ENCODE measurements at regions not wholly inside any gene's neighbourhood (a gene's known extent, or its start where the extent isn't known, plus 50 kb on each side); places are given as distances from the start of the nearest gene placed in this dataset.

GRCh38 chr4:23999714-24000469 lies 110.0 kb upstream of the PPARGC1A start:
- CTCF ChIA-PET: no interaction called here
- peak; percentile 7 for DNase-seq

GRCh38 chr4:23993373-23993772 lies 103.5 kb upstream of the PPARGC1A start:
- no peak for DNase-seq
- no peaks in the 10 kb centered on the region for H3K9me2 ChIP-seq (replicated peaks; ENCODE audit: low read length)
- H3K4me1 ChIP-seq (ENCODE audit: insufficient read depth, low read length): no peaks in the 10 kb centered on the region
- H3K4me2 ChIP-seq (ENCODE audit: low read length): no peak overlapping the region
- H3K79me2 ChIP-seq (ENCODE audit: low read length): no peaks in the 10 kb centered on the region
- no peak for ATAC-seq
- H3K4me3 ChIP-seq (ENCODE audit: low read length): no peak overlapping the region
- ChIA-PET CTCF (no interaction called here), POLR2A (ENCODE audit: unreplicated experiment) (no interaction called here)
- no peaks in the 10 kb centered on the region for H4K20me1 ChIP-seq (ENCODE audit: low read length)
- no peak for TF ChIP-seq CTCF (conservative IDR thresholded peaks at IDR 0.05; ENCODE audit: low read depth, low read length)
- BruUV-seq (replicated peaks): no TSS peak
- no peaks in the 10 kb centered on the region for H3F3A ChIP-seq (ENCODE audit: low read length, unreplicated experiment)
- no peaks in the 10 kb centered on the region for H3K36me3 ChIP-seq (ENCODE audit: low read depth, low read length)
- no peak overlapping the region for H3K27ac ChIP-seq (ENCODE audit: low read length)
- no peaks in the 10 kb centered on the region for H3K27me3 ChIP-seq (ENCODE audit: low read length)
- no peaks in the 10 kb centered on the region for H3K9me3 ChIP-seq (ENCODE audit: low read length)
- H3K9ac ChIP-seq (ENCODE audit: low read length): no peak overlapping the region
- H2AFZ ChIP-seq (ENCODE audit: low read length): no peak overlapping the region
- intact Hi-C loops (cut with micrococcal nuclease): no loop called here

More at GRCh38 chr4:23999714-24000469, 110.0 kb upstream of the PPARGC1A start:
- POLR2A ChIA-PET (ENCODE audit: unreplicated experiment): no interaction called here
- Histone ChIP-seq H4K20me1 (ENCODE audit: low read length) (no peaks in the 10 kb centered on the region), H3K4me1 (ENCODE audit: insufficient read depth, low read length) (no peaks in the 10 kb centered on the region), H3K9me3 (ENCODE audit: low read length) (no peaks in the 10 kb centered on the region), H3K79me2 (ENCODE audit: low read length) (no peaks in the 10 kb centered on the region), H3K4me3 (ENCODE audit: low read length) (no peak overlapping the region), H3K4me2 (ENCODE audit: low read length) (no peak overlapping the region), H3F3A (ENCODE audit: low read length, unreplicated experiment) (no peaks in the 10 kb centered on the region), H3K9me2 (replicated peaks; ENCODE audit: low read length) (no peaks in the 10 kb centered on the region), H2AFZ (ENCODE audit: low read length) (no peak overlapping the region), H3K36me3 (ENCODE audit: low read depth, low read length) (no peaks in the 10 kb centered on the region), H3K27ac (ENCODE audit: low read length) (no peak overlapping the region), H3K9ac (ENCODE audit: low read length) (no peak overlapping the region), H3K27me3 (ENCODE audit: low read length) (no peaks in the 10 kb centered on the region)
- TF ChIP-seq EZH2phosphoT487 (IDR thresholded peaks at IDR 0.05; ENCODE audit: borderline replicate concordance, low read length) (no peak), EZH2 (IDR thresholded peaks at IDR 0.05; ENCODE audit: low read length, unreplicated experiment) (no peak), CTCF (conservative IDR thresholded peaks at IDR 0.05; ENCODE audit: low read depth, low read length) (no peak)
- BruUV-seq (replicated peaks): no TSS peak
- intact Hi-C loops (cut with micrococcal nuclease): no loop called here
- ATAC-seq: no peak

GRCh38 chr4:23991444-23991843 lies 101.6 kb upstream of the PPARGC1A start:
- Histone ChIP-seq H3K4me2 (ENCODE audit: low read length) (no peak overlapping the region), H3K9me3 (ENCODE audit: low read length) (no peaks in the 10 kb centered on the region), H3K27ac (ENCODE audit: low read length) (no peak overlapping the region), H3K36me3 (ENCODE audit: low read depth, low read length) (no peaks in the 10 kb centered on the region), H3K9ac (ENCODE audit: low read length) (no peak overlapping the region), H3K4me1 (ENCODE audit: insufficient read depth, low read length) (no peaks in the 10 kb centered on the region), H3K9me2 (replicated peaks; ENCODE audit: low read length) (no peaks in the 10 kb centered on the region), H4K20me1 (ENCODE audit: low read length) (no peaks in the 10 kb centered on the region), H3F3A (ENCODE audit: low read length, unreplicated experiment) (no peaks in the 10 kb centered on the region), H3K79me2 (ENCODE audit: low read length) (no peaks in the 10 kb centered on the region), H3K27me3 (ENCODE audit: low read length) (no peaks in the 10 kb centered on the region), H3K4me3 (ENCODE audit: low read length) (no peak overlapping the region), H2AFZ (ENCODE audit: low read length) (no peak overlapping the region)
- TF ChIP-seq CTCF (conservative IDR thresholded peaks at IDR 0.05; ENCODE audit: low read depth, low read length) (no peak), EZH2 (IDR thresholded peaks at IDR 0.05; ENCODE audit: low read length, unreplicated experiment) (no peak), EZH2phosphoT487 (IDR thresholded peaks at IDR 0.05; ENCODE audit: borderline replicate concordance, low read length) (no peak)
- intact Hi-C loops (cut with micrococcal nuclease): no loop called here
- ChIA-PET POLR2A (ENCODE audit: unreplicated experiment) (no interaction called here), CTCF (no interaction called here)
- DNase-seq (no peak), ATAC-seq (no peak)
- no TSS peak for BruUV-seq (replicated peaks)
